ENCODE measurements at regions not wholly inside any gene's neighbourhood (a gene's known extent, or its start where the extent isn't known, plus 50 kb on each side); places are given as distances from the start of the nearest gene placed in this dataset.

DNA sequence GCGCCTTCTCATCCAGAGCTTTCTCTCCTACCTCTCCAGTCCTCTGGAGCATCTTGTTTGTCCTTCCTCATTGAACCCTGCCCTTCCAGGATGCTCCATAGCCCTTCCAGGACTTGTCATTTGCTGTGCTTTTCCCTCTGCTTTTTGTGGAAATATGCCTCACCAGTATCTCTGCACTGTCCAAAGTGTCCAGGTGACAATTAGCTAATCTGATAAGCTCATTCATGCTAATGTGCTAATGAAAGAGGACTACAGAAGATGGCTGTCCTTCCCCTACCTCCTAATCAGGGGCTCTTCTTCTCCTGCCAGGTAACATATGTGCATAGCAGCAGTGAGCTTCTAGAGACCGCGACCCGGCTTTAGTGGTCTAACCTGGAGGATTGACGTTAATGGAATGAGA, 58.4 kb upstream of the OTX2 start:
- no peak for DNase-seq (ENCODE audit: low read depth in 3 of 3)

DNA sequence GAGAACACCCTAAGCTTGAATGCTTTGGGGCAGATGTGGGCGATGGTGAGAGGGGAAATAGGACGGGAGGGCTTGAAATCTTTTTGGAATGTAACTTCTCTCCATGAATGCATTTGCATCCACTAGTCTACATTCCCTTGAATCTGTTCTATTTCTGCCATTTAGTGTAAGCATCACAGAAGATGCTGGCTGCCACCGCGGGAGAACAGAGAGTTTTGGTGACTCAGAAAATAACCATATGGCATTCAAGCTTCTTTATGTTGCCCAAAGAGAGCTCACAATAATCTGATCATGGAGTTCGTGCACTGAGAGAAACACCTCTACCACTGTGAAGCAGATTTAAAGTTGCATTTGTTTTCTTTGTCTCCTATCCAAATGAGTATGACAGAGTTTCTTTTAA, 52.6 kb upstream of the OTX2 start:
- no peak for DNase-seq (ENCODE audit: low read depth in 3 of 3)

DNA sequence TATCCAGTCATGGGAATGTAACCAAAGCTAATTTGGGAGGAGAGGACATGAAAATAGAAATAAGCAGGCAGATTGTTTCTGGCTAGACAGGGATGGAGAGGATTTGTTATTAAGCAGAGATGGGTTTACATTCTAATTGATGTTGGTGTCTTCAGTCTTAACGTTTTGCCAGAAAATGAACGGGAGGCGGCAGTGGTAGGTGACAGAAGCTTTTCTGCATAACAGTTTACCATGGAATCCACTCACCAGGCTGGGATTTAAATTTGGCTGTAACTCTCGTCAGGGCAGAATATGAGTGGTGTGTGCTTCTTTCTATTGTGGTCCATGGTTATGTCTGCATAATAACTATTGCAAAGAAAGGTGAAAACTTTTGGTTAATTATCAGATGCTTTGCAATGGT, 50.2 kb upstream of the OTX2 start:
- no peak for DNase-seq (ENCODE audit: low read depth in 3 of 3)

Data from stimulated activated CD4-positive, alpha-beta T cell treated with anti-CD3 and anti-CD28 coated beads, TNF-alpha, amount 100 ng/mL, for 24 hours (primary cell).